NCI-H446 treated with DMSO at 0.1 percent for 48 hours (cell line): ENCODE measurements at regions not wholly inside any gene's neighbourhood (a gene's known extent, or its start where the extent isn't known, plus 50 kb on each side); places are given as distances from the start of the nearest gene placed in this dataset.
"Not testable (repeated sequence)": the region's sequence is repeated elsewhere in the genome, so short reads cannot be mapped to it uniquely, and the experiment has no call there.

Experiments used
- DNase-seq: peaks from one replicate; lab custom pipeline; 2025; lab: John Stamatoyannopoulos, UW

DNA sequence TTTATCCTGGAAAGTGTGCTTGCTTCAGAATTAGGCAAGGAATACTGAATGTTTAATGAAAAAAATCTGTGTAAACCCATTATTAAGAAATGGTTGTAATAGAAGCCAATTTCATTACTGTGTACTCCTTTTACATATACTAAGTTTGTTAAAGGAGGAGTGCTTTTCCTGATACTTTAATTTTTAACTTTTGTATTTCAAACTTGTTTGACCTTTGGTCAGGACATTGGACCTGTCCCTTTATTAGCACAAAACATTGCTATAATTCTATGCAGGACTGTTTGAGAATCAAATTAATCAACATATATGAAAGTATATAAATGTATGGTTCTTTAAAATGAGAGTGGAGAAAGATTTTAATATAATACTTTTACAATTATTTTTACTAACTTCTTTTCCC is 659.6 kb downstream of the TMTC2 start:
- DNase-seq: no peak

- no peak for DNase-seq
Observed at GRCh38 chr12:83343767-83344166, 657.1 kb downstream of the TMTC2 start.

GRCh38 chr12:83335748-83336147 is 649.0 kb downstream of the TMTC2 start:
- DNase-seq: no peak

GRCh38 chr12:83326666-83327065 is 640.0 kb downstream of the TMTC2 start:
- DNase-seq: peak; percentile 41

DNA sequence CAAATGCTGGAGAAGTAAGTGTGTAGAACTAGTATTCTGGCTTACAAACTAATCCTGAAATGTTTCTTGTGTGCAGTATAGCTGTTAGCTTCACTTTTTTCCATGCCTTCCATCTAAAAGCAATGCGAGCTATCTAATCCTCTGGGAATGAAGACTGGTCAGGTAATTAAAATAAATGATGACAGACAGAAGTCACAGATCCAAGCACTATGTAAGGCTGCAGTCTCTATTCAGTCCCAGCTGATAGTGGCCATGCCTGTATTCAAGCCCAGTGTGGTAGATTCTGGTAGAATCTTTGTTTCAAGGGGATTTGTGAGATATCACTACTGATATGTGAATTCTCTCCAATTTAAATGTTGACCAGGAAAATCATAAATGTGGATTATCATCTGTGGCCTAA is 637.2 kb downstream of the TMTC2 start:
- DNase-seq: no peak

GRCh38 chr12:83322809-83323208 is 636.1 kb downstream of the TMTC2 start:
- DNase-seq: peak; percentile 77

GRCh38 chr12:83321971-83322370 is 635.3 kb downstream of the TMTC2 start:
- no peak for DNase-seq

DNA sequence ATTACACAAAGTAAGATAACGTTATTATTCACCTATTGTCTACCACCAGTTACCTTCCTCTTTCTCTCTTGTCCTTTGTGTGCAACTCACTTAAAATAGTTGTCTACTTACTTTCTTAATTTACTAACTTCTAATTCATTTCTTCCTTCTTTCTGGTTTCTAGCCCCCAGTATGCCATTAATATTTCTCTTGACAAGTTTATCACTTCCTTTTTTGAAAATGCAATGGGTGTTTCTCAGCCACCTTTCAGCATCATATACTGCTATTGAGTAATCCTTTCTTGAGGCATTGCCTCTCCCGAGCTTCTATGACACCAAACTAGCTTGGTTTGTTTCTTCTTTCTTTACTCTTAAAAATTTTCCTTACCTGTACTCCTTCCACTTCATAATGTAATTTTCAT is 633.6 kb downstream of the TMTC2 start:
- no peak for DNase-seq

DNA sequence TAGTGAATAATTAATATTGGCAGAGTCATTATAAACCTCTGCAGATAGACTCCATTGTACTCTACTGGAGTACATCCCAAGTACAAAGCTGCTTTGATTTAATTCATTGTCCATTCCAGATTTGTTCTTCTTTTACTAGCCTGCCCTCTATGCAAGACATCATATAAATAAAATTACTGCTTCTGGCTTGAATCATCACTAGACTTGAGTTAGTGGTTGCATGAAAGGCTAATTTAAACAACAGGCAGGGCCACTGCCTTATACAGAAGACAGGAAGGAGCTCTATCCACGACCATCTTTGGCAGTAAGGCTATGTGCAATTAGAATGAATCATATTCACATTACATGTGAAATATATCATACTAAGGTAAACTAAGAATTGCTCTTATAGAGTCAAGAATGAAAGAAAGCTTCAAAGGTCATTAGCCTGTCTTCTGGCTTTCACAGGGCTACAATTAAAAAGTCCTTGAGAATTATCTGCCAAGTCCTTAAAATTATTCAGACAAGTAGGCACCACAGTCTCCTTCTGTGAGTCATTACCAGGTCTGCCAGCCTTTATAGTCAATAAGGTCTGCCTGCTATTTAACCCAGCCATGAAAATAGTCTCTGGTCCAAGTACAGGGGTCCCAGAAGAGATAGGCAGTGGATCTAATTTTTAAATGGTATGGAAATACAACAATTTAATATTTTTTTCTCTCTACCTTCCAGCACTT is 631.8 kb downstream of the TMTC2 start:
- peak; percentile 93 for DNase-seq

- no peak for DNase-seq
Observed at GRCh38 chr12:83317595-83317994, 630.9 kb downstream of the TMTC2 start.

GRCh38 chr12:83313827-83314226 is 627.1 kb downstream of the TMTC2 start:
- DNase-seq: no peak

DNA sequence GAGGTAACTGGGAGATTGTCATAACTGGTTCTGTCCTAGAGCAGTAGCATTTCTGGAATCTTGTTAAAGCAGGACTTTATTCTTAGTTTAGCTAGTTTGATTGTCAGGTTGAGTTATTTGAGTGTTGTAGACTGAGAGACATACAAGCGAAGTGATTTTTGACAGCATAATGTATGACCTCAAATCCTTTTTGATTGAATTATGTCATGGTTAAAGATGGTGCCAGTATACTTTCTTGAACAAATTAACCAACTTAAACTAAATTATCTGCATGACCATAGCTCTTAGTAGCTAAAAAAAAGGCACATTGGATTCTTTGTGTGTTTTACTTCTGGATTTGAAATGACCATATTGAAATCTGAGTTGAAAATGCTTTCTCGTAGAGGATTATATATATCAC is 626.6 kb downstream of the TMTC2 start:
- no peak for DNase-seq

DNA sequence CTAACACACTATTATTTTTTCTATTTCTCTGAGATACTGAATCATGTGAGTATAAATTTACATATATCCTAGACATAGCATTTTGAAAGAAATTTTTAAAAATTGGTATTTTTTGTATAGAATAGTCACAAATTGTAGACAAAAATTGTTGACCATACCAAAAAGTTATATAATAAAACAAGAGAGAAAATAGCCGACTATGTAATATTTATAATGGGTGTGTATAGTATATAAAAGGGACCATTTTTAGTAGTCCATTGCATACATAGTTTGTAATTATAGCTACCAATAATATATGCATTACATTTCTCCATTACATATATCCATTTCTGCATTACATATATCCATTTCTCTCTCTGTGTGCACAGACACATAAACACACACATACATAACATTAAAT is 590.2 kb downstream of the TMTC2 start:
- no peak for DNase-seq

DNA sequence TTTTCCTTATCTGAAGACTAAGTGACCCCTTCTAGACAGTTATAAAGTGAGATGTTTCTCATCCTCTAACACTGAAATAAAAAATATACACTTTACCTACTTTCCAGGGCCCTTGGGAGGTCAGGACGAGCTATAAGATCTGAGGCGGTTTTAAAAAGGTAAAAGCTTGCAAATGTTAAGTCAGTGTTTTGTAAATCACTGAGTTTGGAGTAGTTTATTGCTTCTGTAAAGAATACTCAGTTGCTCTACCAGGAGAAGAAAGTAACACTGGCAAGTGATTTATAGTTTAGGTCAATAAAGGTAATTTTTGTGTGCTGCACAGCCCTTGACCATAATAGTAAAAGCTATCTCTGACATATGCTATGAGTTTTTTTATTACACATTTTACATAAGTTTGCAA is 584.5 kb downstream of the TMTC2 start:
- DNase-seq: no peak

GRCh38 chr12:83265808-83266207 is 579.1 kb downstream of the TMTC2 start:
- DNase-seq: no peak

DNA sequence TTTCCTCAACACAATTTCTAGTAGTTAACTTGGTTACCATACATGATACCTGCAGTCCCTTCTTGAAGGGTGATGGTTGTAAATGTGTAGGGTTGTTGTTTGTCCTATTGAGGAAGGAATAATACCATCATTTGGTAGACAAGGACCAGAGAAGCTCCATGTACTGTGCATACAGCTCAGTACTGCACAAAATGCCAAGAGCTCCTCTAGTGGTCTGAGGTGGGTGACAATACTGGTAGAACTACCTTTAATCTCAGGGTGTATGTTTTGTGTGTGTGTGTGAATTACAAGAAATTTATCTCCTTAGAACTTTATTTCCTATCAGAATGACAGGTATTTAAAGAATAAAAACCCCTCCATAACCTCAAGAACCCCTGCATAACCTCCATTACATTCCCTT is 575.3 kb downstream of the TMTC2 start:
- no peak for DNase-seq

DNA sequence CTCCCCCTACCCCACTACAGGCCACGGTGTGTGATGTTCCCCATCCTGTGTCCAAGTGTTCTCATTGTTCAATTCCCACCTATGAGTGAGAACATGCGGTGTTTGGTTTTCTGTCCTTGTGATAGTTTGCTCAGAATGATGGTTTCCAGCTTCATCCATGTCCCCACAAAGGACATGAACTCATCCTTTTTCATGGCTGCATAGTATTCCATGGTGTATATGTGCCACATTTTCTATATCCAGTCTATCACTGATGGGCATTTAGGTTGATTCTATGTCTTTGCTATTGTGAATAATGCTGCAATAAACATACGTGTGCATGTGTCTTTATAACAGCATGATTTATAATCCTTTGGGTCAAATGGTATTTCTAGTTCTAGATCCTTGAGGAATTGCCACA is 573.4 kb downstream of the TMTC2 start:
- not testable (repeated sequence) for DNase-seq

DNA sequence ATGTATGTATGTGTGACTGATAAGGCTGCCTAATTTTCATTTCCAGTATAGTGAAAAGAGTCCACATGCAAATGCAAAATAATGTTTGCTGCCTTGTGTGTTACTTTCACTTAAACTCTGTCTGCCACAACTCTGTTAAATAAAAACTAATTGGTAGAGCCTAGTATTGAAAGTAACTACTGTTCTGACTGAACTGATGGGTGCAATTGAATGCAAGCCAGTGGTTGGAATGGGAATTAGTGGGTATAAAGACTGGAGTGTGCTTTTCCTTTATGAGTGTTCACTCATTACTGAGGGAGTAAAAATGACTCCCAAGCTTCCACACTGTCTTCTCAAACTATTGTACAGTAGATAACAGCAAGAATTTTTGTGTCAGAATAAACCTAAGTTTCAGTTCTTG is 571.0 kb downstream of the TMTC2 start:
- DNase-seq: no peak

- no peak for DNase-seq
Observed at GRCh38 chr12:83256562-83256961, 569.9 kb downstream of the TMTC2 start.

DNA sequence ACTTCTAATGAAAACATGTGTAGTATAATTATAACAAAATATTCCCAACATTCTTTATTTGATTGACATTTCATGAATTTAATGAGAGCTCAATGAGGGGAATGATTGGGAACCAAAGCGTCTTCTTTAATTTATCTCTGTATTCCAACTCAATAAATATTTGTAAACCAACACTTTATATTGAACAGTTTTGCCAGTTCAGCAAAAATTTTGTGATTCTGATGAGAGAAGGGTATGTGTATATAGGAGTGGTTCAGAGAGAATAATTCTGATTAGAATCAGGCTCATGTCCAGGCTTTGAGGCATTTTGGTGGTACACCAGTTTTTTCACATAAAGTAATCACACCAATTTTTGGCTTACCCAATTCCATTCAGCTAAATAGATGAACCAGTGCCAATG is 564.2 kb downstream of the TMTC2 start:
- DNase-seq: no peak

GRCh38 chr12:83245156-83245555 is 558.5 kb downstream of the TMTC2 start:
- DNase-seq: no peak

GRCh38 chr12:83244001-83244400 is 557.3 kb downstream of the TMTC2 start:
- DNase-seq: no peak

GRCh38 chr12:83233987-83234386 is 547.3 kb downstream of the TMTC2 start:
- not testable (repeated sequence) for DNase-seq

DNA sequence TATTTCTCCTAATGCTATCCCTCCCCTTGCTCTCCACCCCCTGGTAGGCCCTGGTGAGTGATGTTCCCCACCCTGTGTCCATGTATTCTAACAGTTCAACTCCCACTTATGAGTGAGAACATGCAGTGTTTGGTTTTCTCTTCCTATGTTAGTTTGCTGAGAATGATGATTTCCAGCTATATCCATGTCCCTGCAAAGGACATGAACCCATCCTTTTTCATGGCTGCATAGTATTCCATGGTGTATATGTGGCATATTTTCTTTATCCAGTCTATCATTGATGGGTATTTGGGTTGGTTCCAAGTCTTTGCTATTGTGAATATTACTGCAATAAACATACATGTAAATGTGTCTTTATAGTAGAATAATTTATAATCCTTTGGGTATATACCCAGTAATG is 540.3 kb downstream of the TMTC2 start:
- DNase-seq: not testable (repeated sequence)
